ENCODE measurements at regions not wholly inside any gene's neighbourhood (a gene's known extent, or its start where the extent isn't known, plus 50 kb on each side); places are given as distances from the start of the nearest gene placed in this dataset.

GRCh38 chr11:87536016-87536415 is 498.3 kb downstream of the TMEM135 start:
- Mint-ChIP-seq H3K36me3 (ENCODE audit: insufficient read depth in 1 of 3, low read depth in 3 of 3) (no peaks in the 10 kb centered on the region; a peak in 1 of 7 replicates), H3K4me3 (no peak overlapping the region), H3K27me3 (ENCODE audit: low read depth) (no peaks in the 10 kb centered on the region), H3K27ac (no peak overlapping the region), H3K4me1 (no peaks in the 10 kb centered on the region), H3K9me3 (peaks cover 2% of the 10 kb centered on the region in 2 experiments; a peak in 2 of 5 replicates)
- H3K79me1 ChIP-seq (ENCODE audit: insufficient read depth, low read depth, low read length, poor library complexity, severe bottlenecking) = no peaks in the 10 kb centered on the region
- H2BK12ac ChIP-seq (ENCODE audit: insufficient read length, low read depth, low read length) = no peak overlapping the region
- no peak overlapping the region for H3K27ac ChIP-seq (ENCODE audit: insufficient read length, low read depth, low read length)
- no peak overlapping the region for H4K91ac ChIP-seq (ENCODE audit: insufficient read length, low read depth, low read length)
- H3K23ac ChIP-seq (ENCODE audit: insufficient read length, low read depth, low read length) = no peak overlapping the region
- no peak overlapping the region for H2BK5ac ChIP-seq (ENCODE audit: insufficient read length, low read length)
- H2BK20ac ChIP-seq (ENCODE audit: low read depth, low read length, poor library complexity, severe bottlenecking) = no peak overlapping the region
- H3K14ac ChIP-seq (ENCODE audit: insufficient read depth, low read length) = no peak overlapping the region
- H3K18ac ChIP-seq (ENCODE audit: insufficient read length, low read depth, low read length) = no peak overlapping the region
- H2BK15ac ChIP-seq (ENCODE audit: low read depth, low read length) = no peak overlapping the region
- H3K9ac ChIP-seq (ENCODE audit: extremely low read depth, insufficient read length, low read length) = no peak overlapping the region
- no peaks in the 10 kb centered on the region for H3K9me3 ChIP-seq (ENCODE audit: control insufficient read depth, low read depth, low read length)
- no peak for DNase-seq
- H4K20me1 ChIP-seq (ENCODE audit: control insufficient read depth, insufficient read depth, insufficient read length) = no peaks in the 10 kb centered on the region
- H4K5ac ChIP-seq (ENCODE audit: insufficient read length, low read depth, low read length) = no peak overlapping the region
- no peak overlapping the region for H2BK120ac ChIP-seq (ENCODE audit: low read depth, low read length, poor library complexity, severe bottlenecking)
- no peaks in the 10 kb centered on the region for H3K23me2 ChIP-seq (ENCODE audit: insufficient read length, low read depth, low read length, poor library complexity, severe bottlenecking)
- WGBS (ENCODE audit: extremely low coverage, insufficient read length, low lambda C conversion rate) = no CpG with 5 or more reads among the region's 2 CpGs
- no peak overlapping the region for H4K8ac ChIP-seq (replicated peaks; ENCODE audit: insufficient read length, low read depth, low read length)
- H3K4ac ChIP-seq (ENCODE audit: low read depth, low read length) = no peak overlapping the region
- TF ChIP-seq CTCF (conservative IDR thresholded peaks at IDR 0.05) = no peak
- H3K4me2 ChIP-seq (ENCODE audit: insufficient read depth, insufficient read length, low read length) = no peak overlapping the region
- no peak overlapping the region for H3T11ph ChIP-seq (ENCODE audit: low read length)
- no peak overlapping the region for H2AFZ ChIP-seq (ENCODE audit: low read length)
- no peak overlapping the region for H2AK5ac ChIP-seq (ENCODE audit: insufficient read length, low read length)
- no peak overlapping the region for H3K56ac ChIP-seq (ENCODE audit: insufficient read length, low read depth, low read length)
- no peaks in the 10 kb centered on the region for H3K79me2 ChIP-seq (ENCODE audit: insufficient read depth, low read length)
- no peaks in the 10 kb centered on the region for H3K27me3 ChIP-seq (ENCODE audit: insufficient read depth, low read length)
- no peaks in the 10 kb centered on the region for H3K4me1 ChIP-seq (ENCODE audit: insufficient read depth, low read length)

All from H9 (cell line).